Pancreas (tissue), 10 donors: ENCODE measurements at regions not wholly inside any gene's neighbourhood (a gene's known extent, or its start where the extent isn't known, plus 50 kb on each side); places are given as distances from the start of the nearest gene placed in this dataset.

ENCODE experiments used
- ATAC-seq, 4 donors: fragments of 200-7000 bp; cut with Tn5 transposase; one replicate each; pipeline versions ENCODE4 v1.8.0 to v1.9.1; 2020; ENCODE audit warnings: mild to moderate bottlenecking in 4 of 4, moderate library complexity in 4 of 4
- DNase-seq, 6 donors: peaks; one replicate each; pipeline ENCODE4 v3.0.0-alpha.2; 2020
- FAIRE-seq: peaks from 2 replicates; lab custom pipeline; 2012; peaks lifted over from hg19 to GRCh38; lab: Jason Lieb, UNC
- H3K27ac ChIP-seq, 4 donors: fragments of 200-600 bp; sonication (generic); 1 replicate in 3 of 4; 2 replicates in 1 of 4; pipeline versions ENCODE4 v1.5.0 to v1.8.0; 2020
- H3K27me3 ChIP-seq, 4 donors: fragments of 200-600 bp; one replicate each; pipeline ENCODE4 v1.8.0; 2021
- H3K36me3 ChIP-seq, 3 donors: fragments of 200-600 bp; sonication (generic) in 1 of 3; one replicate each; pipeline versions ENCODE4 v1.5.0 to v1.8.0; 2020 to 2021
- H3K4me1 ChIP-seq, 3 donors: fragments of 200-600 bp; one replicate each; pipeline ENCODE4 v1.8.0; 2021
- H3K4me3 ChIP-seq, 4 donors: fragments of 200-600 bp; sonication (generic) in 2 of 4; one replicate each; pipeline versions ENCODE4 v1.5.0 to v1.8.0; 2020 to 2021
- H3K9me3 ChIP-seq, 4 donors: fragments of 200-600 bp; one replicate each; pipeline ENCODE4 v1.8.0; 2021
- CTCF ChIP-seq, 4 donors: fragments of 200-600 bp; sonication (generic) in 3 of 4; IDR thresholded peaks; one replicate each; pipeline versions ENCODE4 v1.5.0 to v1.8.0; 2021; ENCODE audit warnings: antibody characterized with exemption in 4 of 4
- WGBS, 2 donors: extraction: QIAGEN DNeasy Blood & Tissue Kit; methylation state at CpG; one replicate each; pipeline ENCODE4 v1.1.7; 2013; 5-methylcytosine and 5-hydroxymethylcytosine counted together
- intact Hi-C, 3 donors: fragments of 100-400 bp; cut with DNase I; formaldehyde crosslinking; loops; one replicate each; pipeline versions ENCODE4 v1.11.1 to v1.14.2; 2022
- donor health status: healthy with polysubstance abuse.
- donor health status: DM: no; HTN: no; CAD: no; lungs with moderate emphysema.
- donor health status: DM: no; HTN: no; CAD: no.
- donor health status: control.
- donor health status: control.
- donor health status: Bipolar disorder and iron deficiency.
- donor health status: DM: yes; HTN: yes; CAD: no.
- donor health status: DM: no; HTN: no; CAD: no.
- donor health status: DM: no; HTN: no; CAD: no.
- donor health status: DM: yes; HTN: yes; CAD: no.

DNA sequence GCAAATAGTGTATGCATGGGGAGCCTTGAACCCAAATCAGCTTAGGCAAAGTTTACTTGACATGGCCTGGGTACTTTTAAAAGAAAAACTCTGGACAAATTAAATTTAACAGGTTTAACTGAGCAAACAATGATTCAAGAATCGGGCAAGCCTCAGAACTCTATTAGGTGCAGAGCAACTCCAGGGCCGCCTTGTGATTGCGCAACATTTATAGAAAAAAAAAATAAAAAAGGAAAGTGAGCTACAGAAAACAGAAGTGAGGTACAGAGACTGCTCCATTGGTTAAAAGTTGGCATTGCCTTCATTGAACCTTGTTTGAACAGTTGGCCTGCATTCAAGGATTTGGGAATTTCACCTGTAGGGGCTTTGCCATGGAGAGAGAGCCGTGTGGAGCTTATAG is 421.0 kb upstream of the TSHZ3 start:
- Histone ChIP-seq H3K4me3 (no peak overlapping the region), H3K36me3 (no peaks in the 10 kb centered on the region), H3K4me1 (no peaks in the 10 kb centered on the region), H3K9me3 (no peaks in the 10 kb centered on the region), H3K27me3 (no peaks in the 10 kb centered on the region), H3K27ac (no peak overlapping the region)
- 43 to 48% methylated on average over 4 of the region's 4 CpGs for WGBS, 2 donors
- intact Hi-C loops, result no loop called here
- TF ChIP-seq CTCF (IDR thresholded peaks at IDR 0.05), result no peak
- no peak for FAIRE-seq
- no peak for ATAC-seq
- no peak for DNase-seq

DNA sequence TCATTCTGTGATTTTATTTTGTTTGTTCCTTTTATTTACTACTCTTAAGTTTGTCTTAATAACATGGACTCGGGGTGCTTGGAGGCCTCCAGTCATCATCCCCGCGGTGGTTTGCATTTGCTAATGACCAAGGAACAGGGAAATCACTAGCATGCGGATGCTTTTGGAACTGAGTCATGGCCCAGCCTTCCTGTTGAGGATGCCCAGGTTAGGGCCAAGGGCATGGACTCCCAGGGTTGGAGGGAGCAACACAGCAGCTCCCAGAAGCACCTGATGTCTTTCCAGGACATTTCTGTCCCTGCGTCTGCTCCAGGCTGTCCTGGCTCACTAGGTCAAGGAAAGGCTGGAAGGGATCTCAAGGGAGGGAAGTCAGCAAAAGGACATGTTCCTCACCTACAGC is 423.7 kb upstream of the TSHZ3 start:
- Histone ChIP-seq H3K27me3 (no peaks in the 10 kb centered on the region), H3K4me1 (no peaks in the 10 kb centered on the region), H3K9me3 (no peaks in the 10 kb centered on the region), H3K36me3 (no peaks in the 10 kb centered on the region), H3K4me3 (no peak overlapping the region), H3K27ac (no peak overlapping the region)
- TF ChIP-seq CTCF (IDR thresholded peaks at IDR 0.05), result no peak
- WGBS, 2 donors, result 77 to 78% methylated on average over 5 of the region's 5 CpGs
- DNase-seq (no peak), ATAC-seq (no peak), FAIRE-seq (no peak)
- intact Hi-C loops, result no loop called here

DNA sequence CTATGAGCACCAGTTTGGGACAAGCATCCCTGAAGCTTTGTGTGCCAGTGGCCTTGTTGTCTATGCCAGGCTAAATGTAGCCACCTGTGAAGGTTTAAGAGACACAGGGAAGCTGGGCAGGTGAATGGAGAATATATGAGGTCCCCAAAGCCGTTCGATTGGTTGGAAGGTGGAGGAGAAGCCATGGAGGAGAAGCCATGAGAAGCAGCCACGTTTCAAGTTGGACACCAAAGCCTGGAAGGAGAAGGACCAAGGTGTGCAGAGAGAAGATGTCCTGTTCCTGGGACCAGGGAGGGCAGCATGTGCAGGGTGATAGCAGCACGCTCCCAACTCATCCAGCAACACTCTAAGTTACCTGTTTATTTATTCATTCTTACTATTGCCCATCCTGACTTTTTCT is 432.3 kb upstream of the TSHZ3 start:
- WGBS, 2 donors, result 61 to 71% methylated on average over 4 of the region's 4 CpGs
- Histone ChIP-seq H3K27me3 (no peaks in the 10 kb centered on the region), H3K4me3 (no peak overlapping the region), H3K4me1 (no peaks in the 10 kb centered on the region), H3K9me3 (no peaks in the 10 kb centered on the region), H3K36me3 (no peaks in the 10 kb centered on the region), H3K27ac (no peak overlapping the region)
- intact Hi-C loops, result no loop called here
- TF ChIP-seq CTCF (IDR thresholded peaks at IDR 0.05), result no peak
- ATAC-seq (no peak), DNase-seq (no peak), FAIRE-seq (no peak)

DNA sequence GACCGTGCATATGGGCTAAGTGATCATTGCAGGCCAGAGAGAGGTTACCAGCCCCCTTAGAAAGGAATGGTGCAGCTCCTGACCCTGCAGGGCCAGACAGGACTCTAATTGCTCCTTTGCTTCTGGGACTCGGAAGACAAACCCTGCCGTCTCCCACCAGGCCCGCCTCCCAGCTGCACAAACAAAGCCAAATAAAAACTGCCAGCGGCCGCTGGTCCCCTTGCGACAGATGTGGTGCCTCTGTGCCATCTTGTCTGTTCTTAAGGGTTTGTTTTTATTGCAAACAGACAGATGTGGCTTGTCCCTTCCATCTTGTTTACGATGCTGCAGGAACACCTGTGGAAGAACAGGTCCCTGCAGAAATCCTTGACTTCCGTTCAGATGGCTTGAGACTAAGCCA is 434.4 kb upstream of the TSHZ3 start:
- no peak for FAIRE-seq
- no peak for ATAC-seq
- H3K27ac ChIP-seq, result no peak overlapping the region
- DNase-seq, result no peak
- WGBS, 2 donors, result 21 to 27% methylated on average over 9 of the region's 9 CpGs
- H3K9me3 ChIP-seq, result no peaks in the 10 kb centered on the region
- intact Hi-C loops, result no loop called here
- TF ChIP-seq CTCF (IDR thresholded peaks at IDR 0.05), result no peak
- H3K27me3 ChIP-seq, result peaks cover 0 to 9% (median 3%) of the 10 kb centered on the region in 4 donors
- no peak overlapping the region for H3K4me3 ChIP-seq
- H3K4me1 ChIP-seq, result no peaks in the 10 kb centered on the region
- no peaks in the 10 kb centered on the region for H3K36me3 ChIP-seq

DNA sequence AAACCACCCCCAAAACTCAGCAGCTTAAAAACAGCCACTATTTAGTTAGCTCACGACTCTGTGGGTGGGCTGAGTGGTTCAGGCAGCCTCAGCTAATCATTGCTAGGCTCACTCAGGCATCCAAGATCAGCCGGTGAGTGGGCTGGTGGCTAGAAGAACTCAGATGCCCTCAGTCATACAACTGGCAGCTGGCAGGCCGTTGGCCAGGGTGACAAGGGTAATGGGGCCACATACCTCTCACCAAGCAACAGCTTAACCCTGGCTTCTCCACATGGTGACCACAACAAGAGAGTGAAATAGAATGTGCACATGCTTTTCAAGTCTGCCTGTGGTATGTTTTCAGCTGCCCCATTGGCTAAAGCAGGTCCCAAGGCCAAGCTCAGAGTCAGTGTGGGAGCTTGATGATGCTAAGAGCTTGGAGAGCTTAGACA is 435.4 kb upstream of the TSHZ3 start:
- H3K36me3 ChIP-seq, result no peaks in the 10 kb centered on the region
- H3K27ac ChIP-seq, result no peak overlapping the region
- ATAC-seq (peak in 1 of 4 donors; percentile 35), DNase-seq (no peak), FAIRE-seq (no peak)
- H3K4me3 ChIP-seq, result no peak overlapping the region
- no peak for TF ChIP-seq CTCF (IDR thresholded peaks at IDR 0.05)
- no peaks in the 10 kb centered on the region for H3K9me3 ChIP-seq
- intact Hi-C loops, result no loop called here
- 16 to 31% methylated on average over 3 of the region's 3 CpGs for WGBS, 2 donors
- peaks cover 0 to 17% (median 6%) of the 10 kb centered on the region in 4 donors for H3K27me3 ChIP-seq
- H3K4me1 ChIP-seq, result no peaks in the 10 kb centered on the region
